ENCODE measurements at regions not wholly inside any gene's neighbourhood (a gene's known extent, or its start where the extent isn't known, plus 50 kb on each side); places are given as distances from the start of the nearest gene placed in this dataset.
"Not testable (repeated sequence)": the region's sequence is repeated elsewhere in the genome, so short reads cannot be mapped to it uniquely, and the experiment has no call there.

DNA sequence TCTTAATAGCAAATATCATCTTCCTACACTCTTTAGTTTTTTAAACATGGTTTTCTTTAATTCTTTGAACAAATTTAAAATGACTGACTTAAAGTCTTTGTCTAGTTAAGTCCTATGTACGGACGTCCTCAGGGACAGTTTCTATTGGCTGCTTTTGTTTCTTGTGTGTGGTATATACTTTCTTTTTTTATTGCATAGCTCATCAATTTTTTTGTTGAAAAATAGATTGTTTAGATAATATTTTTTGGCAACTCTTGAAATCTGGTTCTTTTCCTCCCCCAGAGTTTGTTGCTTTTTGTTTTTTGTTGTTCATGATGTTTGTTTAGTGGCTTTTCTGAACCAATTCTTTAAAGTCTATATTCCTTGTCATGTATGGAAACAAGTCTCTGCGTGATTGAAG is 479.8 kb downstream of the PREX1 start:
- no peak for DNase-seq (ENCODE audit: extremely low spot score, insufficient read length, low read depth)
- no peak for FAIRE-seq

DNA sequence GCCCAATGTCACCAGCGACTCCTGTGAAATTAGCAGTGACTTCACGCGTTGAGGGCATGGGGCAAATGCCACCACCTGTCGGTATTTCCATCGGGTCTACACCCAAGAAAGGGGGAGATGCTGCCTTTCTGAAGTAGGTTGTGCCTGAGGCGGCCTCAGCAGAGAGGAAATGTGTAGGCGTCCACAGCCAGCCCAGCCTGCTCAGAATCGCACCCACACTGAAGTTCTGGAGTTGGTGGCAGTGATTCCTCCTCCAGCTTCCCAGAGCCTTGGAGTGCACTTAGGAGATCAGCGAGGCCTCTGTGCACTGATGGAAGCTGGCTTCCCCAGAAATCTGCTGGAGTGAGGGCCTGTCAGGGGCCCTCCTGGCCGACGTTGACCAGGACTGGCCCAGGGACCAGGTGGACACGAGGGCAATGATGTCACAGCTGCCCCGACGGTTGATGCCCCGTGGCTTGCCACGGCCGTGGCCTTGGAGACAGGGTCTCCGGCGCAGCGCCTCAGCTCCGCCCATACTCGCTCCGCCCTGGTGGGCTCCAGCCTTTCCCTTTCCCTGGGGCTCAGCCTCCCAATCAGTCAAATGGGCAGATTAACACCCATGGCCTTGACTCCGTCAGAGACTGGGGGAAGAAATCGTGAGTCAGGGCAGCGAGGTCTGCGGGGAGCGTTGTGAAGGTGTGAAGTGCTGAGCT is 484.8 kb downstream of the PREX1 start:
- DNase-seq (ENCODE audit: extremely low spot score, insufficient read length, low read depth) (no peak), FAIRE-seq (no peak)

DNA sequence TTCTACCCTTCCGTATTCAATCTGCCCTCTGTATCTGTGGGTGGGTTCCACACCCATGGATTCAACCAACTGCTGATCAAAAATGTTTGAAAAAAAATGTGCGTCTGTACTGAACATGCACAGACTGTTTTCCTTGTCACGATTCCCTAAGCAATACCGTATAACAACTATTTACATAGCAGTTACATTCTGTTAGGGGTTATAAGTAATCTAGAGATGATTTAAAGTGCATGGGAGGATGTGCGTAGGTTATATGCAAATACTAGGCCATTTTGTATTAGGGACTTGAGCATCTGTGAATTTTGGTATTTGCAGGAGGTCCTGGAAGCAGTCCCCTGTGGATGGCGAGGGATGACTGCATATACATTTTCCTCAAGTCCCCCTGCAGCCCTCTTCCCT is 486.9 kb downstream of the PREX1 start:
- FAIRE-seq (no peak), DNase-seq (ENCODE audit: extremely low spot score, insufficient read length, low read depth) (no peak)

DNA sequence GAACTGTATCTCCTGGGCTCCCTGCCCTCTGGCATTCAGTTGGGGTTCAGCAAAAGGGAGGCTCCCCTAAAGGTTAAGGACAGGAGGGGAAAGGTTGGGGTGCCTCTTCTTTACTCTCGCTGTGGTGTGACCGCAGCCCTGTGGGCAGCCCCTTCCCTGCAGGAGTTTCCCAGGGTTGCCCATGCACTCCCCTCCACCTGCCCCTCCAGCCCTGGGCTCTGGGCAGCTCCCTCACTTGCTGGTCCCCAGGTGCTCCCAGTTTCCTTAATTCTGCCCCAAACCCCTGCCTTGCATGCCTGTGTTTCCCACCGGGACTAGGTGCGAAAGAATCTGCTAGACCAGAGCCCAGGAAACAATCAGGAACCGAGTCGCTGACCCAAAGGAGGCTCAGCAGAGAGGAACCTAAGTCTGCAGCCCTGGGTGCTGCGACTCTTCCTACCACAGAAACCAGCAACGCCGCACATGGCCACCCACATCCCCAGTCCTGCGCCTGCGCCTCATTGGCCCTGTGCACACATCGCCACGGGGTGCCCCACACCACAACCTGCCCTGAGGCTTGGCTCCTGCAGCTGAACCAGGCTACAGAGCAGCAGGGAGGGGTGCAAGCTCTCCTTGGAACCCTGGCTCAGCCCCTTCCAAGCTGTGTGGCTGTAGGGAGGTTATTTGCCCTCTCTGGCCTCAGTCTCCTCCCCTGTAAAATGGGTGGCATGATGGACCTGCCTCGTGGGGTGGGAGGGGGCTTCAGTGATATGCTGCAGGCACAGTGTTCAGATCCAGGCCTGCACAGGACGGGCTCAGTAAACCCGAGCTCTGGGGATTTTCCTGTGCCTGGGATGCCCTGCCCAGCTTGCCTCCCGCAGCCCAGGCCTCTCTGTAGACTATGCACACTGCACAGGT is 487.6 kb downstream of the PREX1 start:
- FAIRE-seq (peak; percentile 26), DNase-seq (ENCODE audit: extremely low spot score, insufficient read length, low read depth) (peak; percentile 42)

DNA sequence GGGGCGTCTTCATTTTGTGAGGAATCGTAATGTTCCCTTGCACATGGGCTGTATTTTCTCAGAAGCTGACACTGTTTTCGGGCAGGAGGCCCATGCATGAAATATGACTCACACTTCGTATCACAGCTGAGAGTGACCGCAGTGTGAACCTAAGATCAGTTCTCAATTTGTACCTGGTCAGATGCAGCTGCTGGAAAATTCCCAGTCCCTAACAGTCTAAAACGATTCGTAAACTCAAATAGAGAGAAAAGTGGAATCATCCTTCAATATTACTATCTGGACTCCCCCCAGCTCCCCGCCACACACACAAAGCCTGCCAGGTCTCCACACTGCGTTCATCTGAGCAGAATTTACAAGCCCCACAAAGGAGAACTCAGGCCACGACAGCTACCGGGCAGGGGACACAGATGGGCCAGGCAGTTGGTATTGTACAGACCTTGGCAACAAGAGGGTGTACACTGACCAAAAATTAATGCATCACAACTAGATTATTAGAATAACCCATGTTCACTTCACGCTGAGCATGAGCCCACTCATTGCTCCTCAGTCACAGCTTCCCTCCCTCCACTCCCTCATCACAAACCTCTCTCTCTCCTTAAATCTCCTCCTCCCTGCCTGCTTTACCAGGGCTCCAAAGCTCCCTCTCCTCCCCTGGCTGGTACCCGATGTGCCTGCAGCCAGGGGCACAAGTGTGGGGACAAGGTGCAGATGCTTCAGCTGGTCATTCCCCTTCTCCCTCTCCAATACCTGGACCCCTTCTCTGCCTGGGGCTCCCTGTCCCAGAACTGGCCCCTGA is 488.4 kb downstream of the PREX1 start:
- FAIRE-seq (peak; percentile 63), DNase-seq (ENCODE audit: extremely low spot score, insufficient read length, low read depth) (no peak)

DNA sequence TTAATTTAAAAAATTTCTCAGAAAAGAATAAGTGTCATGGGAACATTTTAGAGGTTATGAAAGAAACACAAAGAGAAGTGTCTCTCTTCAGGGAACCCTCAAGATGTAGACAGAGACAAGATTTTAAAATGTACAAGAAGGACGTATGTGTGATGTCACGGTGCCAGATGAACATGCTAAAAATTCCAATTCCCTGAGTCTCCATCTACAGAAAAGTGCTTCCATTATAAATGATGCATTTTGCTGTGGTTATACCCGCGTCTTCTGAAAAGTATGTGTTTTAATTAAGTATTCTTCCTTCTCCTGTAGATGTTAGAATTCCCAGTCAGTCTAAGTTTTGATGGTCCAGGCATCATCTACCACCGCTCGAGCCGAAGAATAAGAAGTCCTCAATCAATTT is 489.1 kb downstream of the PREX1 start:
- FAIRE-seq (no peak), DNase-seq (ENCODE audit: extremely low spot score, insufficient read length, low read depth) (no peak)

DNA sequence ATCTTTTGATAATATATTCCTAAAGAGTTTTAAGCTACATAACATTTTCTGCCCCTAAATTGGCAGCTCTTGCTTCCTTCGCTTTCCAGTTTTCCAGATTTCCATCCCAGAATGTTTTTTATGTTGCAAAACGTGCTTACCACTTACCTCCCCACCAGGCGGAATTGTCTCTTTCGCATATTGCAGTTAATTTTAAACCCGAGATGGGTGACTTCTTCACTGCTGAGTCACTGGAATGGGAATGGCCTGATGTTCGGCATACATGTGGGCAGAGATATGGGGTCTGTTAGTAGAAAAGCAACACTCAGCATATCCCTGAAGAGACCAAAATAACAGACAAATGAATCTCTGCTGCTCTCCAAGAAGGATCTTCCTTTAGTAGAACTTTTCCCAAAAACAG is 491.2 kb downstream of the PREX1 start:
- DNase-seq (ENCODE audit: extremely low spot score, insufficient read length, low read depth) (no peak), FAIRE-seq (no peak)

DNA sequence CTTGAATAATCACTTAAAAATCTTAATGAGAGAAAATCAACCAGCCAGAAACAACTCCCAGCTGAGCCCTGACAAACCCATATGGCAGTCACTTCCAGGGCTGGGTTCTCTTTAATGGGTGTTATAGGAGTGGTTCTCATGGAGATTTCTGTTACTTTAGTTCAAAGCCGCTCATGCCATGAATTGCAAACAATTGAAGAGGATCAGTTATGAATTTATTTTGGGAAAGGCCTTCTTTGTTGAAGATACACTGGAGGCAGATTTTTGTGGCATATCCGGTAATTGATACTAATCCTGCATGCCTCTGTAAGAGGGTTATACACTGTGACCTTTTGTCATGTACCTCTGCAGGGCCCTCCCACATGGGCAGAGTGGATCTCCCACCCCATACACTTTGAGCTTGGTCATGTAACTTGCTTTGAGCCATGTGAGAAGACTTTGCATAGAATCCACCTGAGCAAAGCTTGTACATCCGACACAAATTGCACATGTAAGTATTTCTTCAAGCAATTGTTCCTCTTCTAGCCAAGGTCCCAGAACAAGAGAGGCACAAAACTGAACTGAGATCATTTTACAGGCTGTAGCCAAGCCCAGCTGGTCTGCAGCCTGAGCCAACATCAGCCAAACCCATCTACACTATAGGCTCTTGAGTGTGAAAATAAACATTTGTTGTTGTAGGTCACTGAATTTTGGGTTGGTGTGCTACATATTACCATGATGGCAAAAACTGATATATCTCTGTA is 492.3 kb downstream of the PREX1 start:
- FAIRE-seq: no peak
- DNase-seq (ENCODE audit: extremely low spot score, insufficient read length, low read depth): no peak

DNA sequence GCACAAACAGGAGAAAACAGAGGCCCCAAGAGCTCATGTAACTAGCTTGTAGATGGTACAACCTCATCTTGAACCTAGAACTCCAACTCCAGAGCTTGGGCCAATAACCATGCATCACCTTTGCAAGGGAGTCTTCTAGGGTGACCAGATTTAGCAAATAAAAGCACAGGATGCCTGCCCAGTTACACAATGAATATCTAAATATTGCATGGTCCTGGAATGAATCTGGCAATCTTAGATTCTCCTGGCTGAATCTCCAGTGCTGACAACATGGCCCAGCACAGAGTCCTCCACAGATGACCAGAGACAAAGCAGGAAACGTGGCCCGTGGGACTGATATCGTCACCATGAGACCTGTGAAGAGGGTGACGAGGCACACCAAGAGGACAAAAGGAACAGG is 494.1 kb downstream of the PREX1 start:
- DNase-seq (ENCODE audit: extremely low spot score, insufficient read length, low read depth) (no peak), FAIRE-seq (no peak)

DNA sequence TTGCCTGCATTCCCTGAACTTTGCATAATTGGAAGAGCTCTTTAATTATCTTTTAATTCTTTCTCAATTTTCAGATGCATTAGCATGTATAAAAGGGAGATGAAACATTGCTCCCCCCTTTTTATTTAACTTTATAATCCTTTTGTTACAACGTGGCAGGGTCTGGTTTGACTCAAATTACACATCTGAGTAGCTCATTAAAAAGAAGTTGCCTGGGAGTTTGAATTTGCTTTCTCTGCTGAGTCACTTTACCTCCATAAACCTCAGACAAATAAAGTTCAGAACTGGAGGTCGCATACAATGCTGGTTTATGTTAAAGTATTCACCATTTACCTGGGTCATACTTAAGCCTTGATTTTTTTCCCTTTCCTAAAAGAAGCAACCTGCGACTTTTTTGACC is 495.2 kb downstream of the PREX1 start:
- no peak for DNase-seq (ENCODE audit: extremely low spot score, insufficient read length, low read depth)
- no peak for FAIRE-seq

DNA sequence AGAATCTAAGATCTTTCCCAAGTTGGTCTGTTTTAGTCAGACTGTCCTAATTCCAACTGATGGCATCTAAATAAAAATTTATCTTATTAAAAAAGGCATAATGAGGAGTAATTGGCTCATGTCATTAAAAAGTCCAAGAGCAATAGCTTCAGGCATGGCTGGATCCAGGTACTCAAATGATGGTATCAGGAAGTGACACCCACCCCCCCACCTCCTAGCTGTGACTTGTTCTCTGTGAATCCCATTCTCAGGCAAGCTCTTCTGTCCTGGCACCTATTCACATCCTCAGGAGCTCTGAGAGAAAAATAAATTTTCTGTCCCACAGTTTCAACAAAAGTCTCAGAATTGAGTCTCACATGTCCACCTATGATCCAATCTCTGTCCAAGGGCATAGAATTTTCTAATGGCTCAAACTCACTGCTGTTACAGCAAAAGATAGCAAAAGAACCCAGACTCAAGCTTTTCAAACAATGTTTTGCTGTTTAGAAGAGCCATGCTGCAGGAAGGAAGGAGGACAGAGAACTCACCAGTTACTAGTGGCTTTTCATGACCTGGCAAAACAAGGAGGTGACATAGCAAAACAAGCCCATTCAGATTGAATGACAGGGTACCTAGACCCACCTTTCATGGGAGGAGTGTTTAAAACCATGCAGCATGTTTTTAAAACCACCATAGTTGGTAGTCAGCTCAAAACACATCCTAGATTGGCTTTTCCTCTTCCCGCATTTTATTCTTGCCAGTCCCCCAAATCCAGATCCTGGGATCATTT is 496.1 kb downstream of the PREX1 start:
- no peak for DNase-seq (ENCODE audit: extremely low spot score, insufficient read length, low read depth)
- no peak for FAIRE-seq

DNA sequence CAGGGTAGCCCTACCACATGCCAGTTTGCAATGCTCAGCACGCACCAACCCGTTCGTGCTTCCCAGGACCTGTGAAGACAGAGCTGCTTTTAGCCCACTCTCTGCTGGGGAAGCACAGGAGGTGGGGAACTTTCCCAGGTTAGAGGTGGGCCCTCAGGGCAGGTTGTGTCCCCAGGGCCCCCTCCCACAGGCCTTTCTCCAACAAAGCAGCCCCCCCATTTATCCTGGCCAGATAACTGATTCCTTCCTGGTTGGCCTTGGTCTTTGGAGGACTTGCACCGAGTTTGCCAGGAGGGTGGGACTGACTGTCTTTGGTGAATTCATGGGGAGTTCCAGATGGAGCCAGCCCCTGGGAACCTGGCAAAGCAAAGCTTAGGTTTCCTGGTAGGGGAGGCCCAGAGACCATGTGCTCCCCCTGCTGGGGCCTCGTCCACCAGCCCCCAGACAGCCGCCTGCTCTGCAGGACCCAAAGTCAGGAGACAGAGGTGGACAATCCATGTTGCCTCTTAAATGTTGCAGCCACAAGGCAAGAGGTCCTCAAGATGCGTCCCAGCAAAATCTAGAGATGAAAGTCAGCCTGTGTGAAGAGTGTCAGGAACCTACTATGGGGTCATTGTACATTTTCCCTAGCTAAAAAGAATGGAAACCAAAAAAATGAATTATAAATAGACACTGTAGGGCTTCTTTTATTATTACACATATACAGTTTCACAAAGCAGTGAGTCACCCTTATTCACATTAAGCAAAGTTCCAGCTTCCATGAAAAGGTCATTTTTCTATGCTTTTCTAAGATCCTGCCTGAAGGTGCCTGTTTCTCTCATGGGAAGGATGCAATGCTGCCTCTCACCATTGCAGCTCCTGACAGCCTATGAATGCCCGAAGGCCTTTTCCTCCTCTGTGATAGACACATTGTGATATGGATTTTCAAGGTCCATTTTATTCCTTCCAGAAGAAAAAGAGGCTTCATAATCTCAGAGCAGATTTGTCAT is 497.8 kb downstream of the PREX1 start:
- no peak for DNase-seq (ENCODE audit: extremely low spot score, insufficient read length, low read depth)
- FAIRE-seq: no peak

DNA sequence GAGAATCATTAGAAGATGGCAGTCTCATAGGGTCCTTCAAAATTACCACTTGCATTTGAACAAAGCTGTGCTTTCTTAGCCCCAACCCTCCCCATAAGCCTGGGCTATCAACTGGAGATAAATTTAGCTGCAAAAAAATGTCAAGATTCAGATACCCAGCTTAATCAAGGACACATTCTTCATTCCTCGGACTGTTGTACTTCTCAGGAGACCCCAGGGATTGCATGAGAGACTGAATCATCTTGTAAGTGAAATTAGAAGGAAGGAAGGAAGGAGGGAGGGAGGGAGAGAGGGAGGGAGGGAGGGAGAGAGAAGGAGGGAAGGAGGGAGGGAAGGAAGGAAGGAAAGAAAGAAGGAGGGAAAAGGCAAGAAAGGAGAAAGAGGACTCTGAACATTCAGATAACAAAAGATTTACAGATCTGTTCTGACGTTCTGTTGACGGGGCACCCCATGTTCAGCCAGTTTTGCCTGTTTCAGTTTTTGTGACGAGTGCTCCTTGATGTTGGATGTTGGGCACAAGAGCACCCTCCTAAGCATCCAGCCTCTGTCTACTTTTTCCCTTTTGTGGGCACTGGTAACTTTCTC is 498.7 kb downstream of the PREX1 start:
- no peak for DNase-seq (ENCODE audit: extremely low spot score, insufficient read length, low read depth)
- no peak for FAIRE-seq

DNA sequence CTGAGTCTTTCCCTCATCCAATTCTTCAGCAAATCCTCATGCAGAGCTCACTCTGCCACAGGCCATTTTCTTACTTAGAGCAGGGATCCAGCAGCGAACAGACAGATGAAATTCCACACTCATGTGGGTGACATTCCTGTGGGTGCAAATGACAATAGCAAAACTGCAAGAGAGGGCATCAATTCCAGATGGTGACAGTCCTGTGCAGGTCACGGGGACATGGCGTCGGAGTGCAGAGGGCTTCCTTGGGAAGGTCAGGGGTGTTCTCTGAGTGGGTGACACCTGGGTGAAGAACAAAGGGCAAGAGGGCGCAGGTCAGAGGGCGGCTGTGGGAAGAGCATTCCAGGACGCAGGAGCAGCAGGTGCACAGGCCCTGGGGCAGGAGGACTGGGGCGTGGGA is 500.0 kb downstream of the PREX1 start:
- FAIRE-seq; DNase-seq (ENCODE audit: extremely low spot score, insufficient read length, low read depth): not testable (repeated sequence)

DNA sequence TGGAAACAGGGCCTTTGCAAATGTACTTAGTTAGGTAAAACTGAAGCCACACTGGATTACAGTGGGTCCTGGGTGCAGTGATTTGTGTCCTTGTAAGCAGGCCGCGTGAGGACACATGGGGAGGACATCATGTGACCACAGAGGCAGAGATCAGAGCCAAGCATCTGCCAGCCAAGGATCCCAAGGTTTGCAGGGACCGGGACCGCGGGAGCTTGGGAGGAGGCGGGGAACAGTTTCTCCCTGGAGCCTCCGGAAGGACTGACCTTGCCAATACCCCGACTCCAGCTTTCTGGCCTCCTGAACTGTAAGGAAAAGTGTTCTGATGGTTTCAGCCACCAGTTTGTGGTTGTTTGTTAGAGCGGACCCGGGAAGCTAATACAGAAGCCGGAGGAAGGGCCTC is 500.9 kb downstream of the PREX1 start:
- DNase-seq (ENCODE audit: extremely low spot score, insufficient read length, low read depth): no peak

DNA sequence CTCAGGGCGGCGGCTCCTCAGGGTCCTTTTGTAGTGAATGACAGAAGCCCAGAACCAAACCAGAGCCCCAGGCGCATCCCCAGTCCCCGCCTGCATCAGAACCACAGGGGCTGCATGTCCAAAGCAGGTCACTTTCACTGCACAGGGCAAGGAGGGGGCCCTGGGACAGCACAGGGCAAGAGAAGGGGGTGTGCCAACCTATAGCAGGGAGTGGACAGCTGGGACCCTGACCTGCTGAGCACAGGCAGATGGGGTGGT is 501.4 kb downstream of the PREX1 start:
- FAIRE-seq (no peak), DNase-seq (ENCODE audit: extremely low spot score, insufficient read length, low read depth) (no peak)

More for the DNA sequence above, 500.9 kb downstream of the PREX1 start:
- no peak for FAIRE-seq

DNA sequence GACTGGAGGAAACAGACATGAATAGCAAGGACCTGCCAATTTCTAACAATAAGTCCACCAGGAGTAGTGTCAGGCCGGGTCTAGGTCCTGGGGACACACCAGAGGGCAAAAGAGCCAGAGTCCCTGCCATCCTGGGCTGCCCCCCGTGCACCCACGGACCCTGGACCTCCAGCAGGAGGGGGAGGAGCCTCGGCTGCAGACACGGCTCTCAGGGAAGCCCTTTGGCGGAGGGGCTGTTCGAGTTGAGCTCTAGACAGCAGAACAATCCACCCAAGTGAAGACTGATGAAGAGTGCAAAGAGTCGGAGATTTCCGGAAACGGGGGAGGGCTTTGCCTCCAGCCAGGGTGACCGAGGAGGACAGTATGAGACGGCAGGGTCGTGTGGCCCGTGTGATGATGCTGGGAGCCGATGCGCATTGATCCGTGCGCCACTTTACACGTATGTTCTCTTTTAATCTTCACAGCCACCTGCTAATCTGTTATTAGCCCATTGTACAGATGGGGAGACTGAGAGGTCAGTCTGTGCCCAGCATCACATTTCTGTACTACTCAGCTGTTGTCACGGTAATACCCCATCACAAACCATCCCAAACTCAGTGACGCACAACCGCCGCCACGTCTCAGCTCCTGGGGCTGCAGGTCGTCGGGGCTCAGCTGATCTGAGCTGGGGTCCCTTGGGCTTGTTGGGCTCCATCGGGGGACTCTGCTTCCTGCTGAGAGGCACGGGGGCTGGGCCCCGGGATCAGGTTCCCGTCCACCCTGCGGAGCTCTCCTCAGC is 502.0 kb downstream of the PREX1 start:
- FAIRE-seq: no peak
- no peak for DNase-seq (ENCODE audit: extremely low spot score, insufficient read length, low read depth)

Measured in GM18507 (cell line).